ENCODE measurements at regions not wholly inside any gene's neighbourhood (a gene's known extent, or its start where the extent isn't known, plus 50 kb on each side); places are given as distances from the start of the nearest gene placed in this dataset.

DNA sequence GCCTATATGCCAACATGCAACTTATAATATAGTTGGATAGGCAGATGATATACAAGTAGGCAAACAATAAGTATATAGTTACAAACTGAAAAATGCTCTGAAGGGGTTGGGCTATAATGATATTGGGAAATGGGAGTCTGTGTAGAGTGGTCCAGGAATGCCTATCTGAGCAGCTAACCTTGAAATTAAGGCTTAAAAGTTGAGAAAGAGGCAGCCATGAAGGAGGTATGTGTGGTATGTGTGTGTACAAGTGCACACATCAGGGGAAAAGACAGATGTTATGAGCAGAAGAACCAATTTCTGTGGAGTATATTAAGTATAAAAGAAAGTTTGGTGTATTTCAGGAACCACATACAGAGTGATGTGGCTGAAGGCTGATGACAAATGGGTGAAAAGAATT is 154.9 kb upstream of the PAPPA start:
- H3K4me1 ChIP-seq (ENCODE audit: control insufficient read depth, low read depth, low read length) = no peaks in the 10 kb centered on the region
- H3K23ac ChIP-seq (ENCODE audit: low read length) = no peak overlapping the region
- no peak overlapping the region for H2BK15ac ChIP-seq (replicated peaks; ENCODE audit: low read depth)
- no peaks in the 10 kb centered on the region for H3K79me2 ChIP-seq (ENCODE audit: control insufficient read depth, insufficient read depth, low read length)
- no peak overlapping the region for H2AK5ac ChIP-seq (ENCODE audit: low read length)
- no peak overlapping the region for H3K18ac ChIP-seq (ENCODE audit: low read length)
- no peaks in the 10 kb centered on the region for H3K27me3 ChIP-seq (ENCODE audit: insufficient read depth, low read length, poor library complexity)
- H3K4ac ChIP-seq (ENCODE audit: low read depth, low read length) = no peak overlapping the region
- no peak overlapping the region for H3K9ac ChIP-seq (ENCODE audit: low read length)
- H3K4me2 ChIP-seq (ENCODE audit: low read length) = no peak overlapping the region
- no peak overlapping the region for H2BK5ac ChIP-seq (ENCODE audit: low read length)
- no peak overlapping the region for H2BK120ac ChIP-seq (ENCODE audit: low read depth, low read length)
- H4K8ac ChIP-seq (ENCODE audit: low read depth, low read length) = no peak overlapping the region
- no peaks in the 10 kb centered on the region for H3K36me3 ChIP-seq (ENCODE audit: control insufficient read depth, insufficient read depth, low read length)
- H4K5ac ChIP-seq (ENCODE audit: low read length) = no peak overlapping the region
- no peak overlapping the region for H3K4me3 ChIP-seq (ENCODE audit: low read length)
- H3K79me1 ChIP-seq (ENCODE audit: low read length) = no peaks in the 10 kb centered on the region
- H3K56ac ChIP-seq (ENCODE audit: low read length) = no peak overlapping the region
- DNase-seq = no peak
- no peak overlapping the region for H3K27ac ChIP-seq (ENCODE audit: low read depth, low read length)

DNA sequence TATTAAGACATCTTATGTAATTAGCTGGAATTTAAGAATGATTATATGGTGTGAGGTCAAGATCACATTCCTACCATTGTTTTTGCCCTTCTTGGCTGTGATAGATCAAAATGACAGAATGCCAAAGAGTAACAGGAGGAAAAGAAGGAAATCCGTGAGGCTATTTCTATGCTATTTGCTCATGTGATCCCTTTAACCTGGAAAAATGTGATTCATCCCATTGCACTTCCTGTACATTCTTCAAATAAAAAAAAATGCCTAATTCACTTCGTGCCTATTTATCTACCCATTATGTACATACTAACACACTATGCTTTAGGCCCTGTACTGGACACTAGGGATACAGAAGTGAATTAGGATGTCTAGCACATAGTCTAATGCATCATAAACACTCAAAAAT is 154.1 kb upstream of the PAPPA start:
- no peak overlapping the region for H3K23ac ChIP-seq (ENCODE audit: low read length)
- WGBS (ENCODE audit: extremely low coverage, insufficient coverage, low lambda C conversion rate) = no CpG with 5 or more reads among the region's 2 CpGs

DNA sequence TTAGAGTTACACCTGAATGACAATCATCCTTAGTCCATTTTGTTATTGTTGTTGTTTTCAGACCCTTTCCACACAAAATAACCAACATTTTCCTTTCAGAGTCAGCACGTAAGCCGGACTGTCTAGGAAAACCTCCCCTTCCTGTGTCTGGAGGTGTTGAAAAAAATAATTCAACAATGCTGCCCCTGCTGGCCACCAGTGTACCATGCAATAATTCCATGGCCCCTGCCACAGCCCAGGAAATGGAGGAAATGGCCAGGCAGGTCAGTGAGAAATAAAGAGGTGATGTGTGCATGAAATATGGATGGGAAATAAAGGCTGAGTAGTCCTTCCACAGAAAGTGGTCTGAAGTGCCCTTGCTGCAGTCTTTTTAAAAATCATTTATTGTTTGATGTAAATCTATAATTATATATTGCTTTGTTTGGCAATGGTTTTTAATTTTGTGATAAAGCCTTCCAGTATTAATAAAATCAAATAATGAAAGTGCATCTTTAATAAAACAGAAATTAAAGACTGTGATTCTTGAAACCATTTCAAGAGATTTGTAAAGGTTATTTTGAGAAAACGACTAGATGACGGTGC is 152.8 kb upstream of the PAPPA start:
- H3K79me2 ChIP-seq (ENCODE audit: control insufficient read depth, insufficient read depth, low read length) = no peaks in the 10 kb centered on the region
- H3K36me3 ChIP-seq (ENCODE audit: control insufficient read depth, insufficient read depth, low read length) = no peaks in the 10 kb centered on the region
- H3K4ac ChIP-seq (ENCODE audit: low read depth, low read length) = no peak overlapping the region
- H2BK5ac ChIP-seq (ENCODE audit: low read length) = no peak overlapping the region
- no peak overlapping the region for H4K8ac ChIP-seq (ENCODE audit: low read depth, low read length)
- no peak overlapping the region for H3K56ac ChIP-seq (ENCODE audit: low read length)
- no peaks in the 10 kb centered on the region for H3K79me1 ChIP-seq (ENCODE audit: low read length)
- H2BK15ac ChIP-seq (replicated peaks; ENCODE audit: low read depth) = no peak overlapping the region
- H3K4me3 ChIP-seq (ENCODE audit: low read length) = no peak overlapping the region
- H3K9ac ChIP-seq (ENCODE audit: low read length) = no peak overlapping the region
- H3K4me1 ChIP-seq (ENCODE audit: control insufficient read depth, low read depth, low read length) = no peaks in the 10 kb centered on the region
- H2BK120ac ChIP-seq (ENCODE audit: low read depth, low read length) = no peak overlapping the region
- H2AK5ac ChIP-seq (ENCODE audit: low read length) = no peak overlapping the region
- no peaks in the 10 kb centered on the region for H3K27me3 ChIP-seq (ENCODE audit: insufficient read depth, low read length, poor library complexity)
- H3K18ac ChIP-seq (ENCODE audit: low read length) = no peak overlapping the region
- no peak overlapping the region for H3K23ac ChIP-seq (ENCODE audit: low read length)
- no peak overlapping the region for H3K27ac ChIP-seq (ENCODE audit: low read depth, low read length)
- no peak overlapping the region for H3K4me2 ChIP-seq (ENCODE audit: low read length)
- H4K5ac ChIP-seq (ENCODE audit: low read length) = no peak overlapping the region
- DNase-seq = peak; percentile 45
- WGBS (ENCODE audit: extremely low coverage, insufficient coverage, low lambda C conversion rate) = no CpG with 5 or more reads among the region's 4 CpGs

More for the DNA sequence above, 154.1 kb upstream of the PAPPA start:
- H4K5ac ChIP-seq (ENCODE audit: low read length) = no peak overlapping the region
- no peak overlapping the region for H4K8ac ChIP-seq (ENCODE audit: low read depth, low read length)
- no peak overlapping the region for H2BK15ac ChIP-seq (replicated peaks; ENCODE audit: low read depth)
- no peak overlapping the region for H3K9ac ChIP-seq (ENCODE audit: low read length)
- no peaks in the 10 kb centered on the region for H3K79me2 ChIP-seq (ENCODE audit: control insufficient read depth, insufficient read depth, low read length)
- H2BK5ac ChIP-seq (ENCODE audit: low read length) = no peak overlapping the region
- H3K18ac ChIP-seq (ENCODE audit: low read length) = no peak overlapping the region
- H3K79me1 ChIP-seq (ENCODE audit: low read length) = no peaks in the 10 kb centered on the region
- no peak overlapping the region for H3K27ac ChIP-seq (ENCODE audit: low read depth, low read length)
- no peak overlapping the region for H3K4me2 ChIP-seq (ENCODE audit: low read length)
- H3K4me3 ChIP-seq (ENCODE audit: low read length) = no peak overlapping the region
- DNase-seq = no peak
- no peak overlapping the region for H2AK5ac ChIP-seq (ENCODE audit: low read length)
- H3K56ac ChIP-seq (ENCODE audit: low read length) = no peak overlapping the region
- no peak overlapping the region for H2BK120ac ChIP-seq (ENCODE audit: low read depth, low read length)
- H3K4ac ChIP-seq (ENCODE audit: low read depth, low read length) = no peak overlapping the region
- H3K4me1 ChIP-seq (ENCODE audit: control insufficient read depth, low read depth, low read length) = no peaks in the 10 kb centered on the region
- H3K27me3 ChIP-seq (ENCODE audit: insufficient read depth, low read length, poor library complexity) = no peaks in the 10 kb centered on the region
- H3K36me3 ChIP-seq (ENCODE audit: control insufficient read depth, insufficient read depth, low read length) = no peaks in the 10 kb centered on the region

DNA sequence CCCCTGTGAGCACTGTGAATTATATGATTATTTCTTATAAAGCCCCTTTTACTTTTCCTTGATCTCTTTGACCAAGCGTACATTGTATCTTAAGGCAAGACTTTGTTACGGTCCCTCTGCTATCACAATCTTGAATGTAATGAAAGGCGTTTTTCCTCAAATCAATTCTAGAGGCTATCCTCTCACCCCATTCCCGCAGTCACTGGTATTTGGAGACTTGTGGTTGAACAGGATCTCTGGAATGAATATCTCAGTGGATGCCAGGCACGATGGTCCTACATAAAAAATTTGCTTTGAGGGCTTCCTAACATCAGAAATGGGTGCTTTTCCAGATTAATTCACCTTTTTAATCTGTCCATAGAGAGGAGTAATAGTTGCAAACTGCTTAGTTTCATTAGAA is 151.4 kb upstream of the PAPPA start:
- DNase-seq = no peak
- H3K79me1 ChIP-seq (ENCODE audit: low read length) = no peaks in the 10 kb centered on the region
- H2AK5ac ChIP-seq (ENCODE audit: low read length) = no peak overlapping the region
- H4K5ac ChIP-seq (ENCODE audit: low read length) = no peak overlapping the region
- H3K56ac ChIP-seq (ENCODE audit: low read length) = no peak overlapping the region
- no peak overlapping the region for H4K8ac ChIP-seq (ENCODE audit: low read depth, low read length)
- H3K4ac ChIP-seq (ENCODE audit: low read depth, low read length) = no peak overlapping the region
- H3K9ac ChIP-seq (ENCODE audit: low read length) = no peak overlapping the region
- no peak overlapping the region for H3K27ac ChIP-seq (ENCODE audit: low read depth, low read length)
- no peak overlapping the region for H3K23ac ChIP-seq (ENCODE audit: low read length)
- WGBS (ENCODE audit: extremely low coverage, insufficient coverage, low lambda C conversion rate) = no CpG with 5 or more reads among the region's 5 CpGs
- H2BK15ac ChIP-seq (replicated peaks; ENCODE audit: low read depth) = no peak overlapping the region
- no peak overlapping the region for H3K4me2 ChIP-seq (ENCODE audit: low read length)
- no peak overlapping the region for H2BK5ac ChIP-seq (ENCODE audit: low read length)
- H3K27me3 ChIP-seq (ENCODE audit: insufficient read depth, low read length, poor library complexity) = no peaks in the 10 kb centered on the region
- H3K4me1 ChIP-seq (ENCODE audit: control insufficient read depth, low read depth, low read length) = no peaks in the 10 kb centered on the region
- H3K18ac ChIP-seq (ENCODE audit: low read length) = no peak overlapping the region
- no peak overlapping the region for H2BK120ac ChIP-seq (ENCODE audit: low read depth, low read length)
- H3K36me3 ChIP-seq (ENCODE audit: control insufficient read depth, insufficient read depth, low read length) = no peaks in the 10 kb centered on the region
- no peaks in the 10 kb centered on the region for H3K79me2 ChIP-seq (ENCODE audit: control insufficient read depth, insufficient read depth, low read length)
- no peak overlapping the region for H3K4me3 ChIP-seq (ENCODE audit: low read length)

DNA sequence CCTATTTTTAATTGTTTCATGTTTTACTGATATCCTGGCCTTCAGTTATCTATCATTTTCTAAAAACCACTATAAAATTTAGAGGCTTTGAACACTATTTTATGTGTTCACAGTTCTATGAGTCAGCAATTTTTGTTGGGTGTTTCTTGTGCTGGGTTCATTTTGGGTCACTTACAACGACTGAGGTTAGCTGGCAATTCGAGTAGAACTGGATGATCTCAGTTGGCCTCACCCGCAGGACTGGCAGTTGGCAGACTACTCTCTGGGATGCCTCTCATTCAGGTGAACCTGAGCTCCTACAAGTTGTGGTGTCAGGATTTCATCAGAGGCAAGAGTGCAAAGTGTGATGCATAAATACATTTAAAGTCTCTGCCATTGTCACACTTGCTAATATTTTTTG is 151.0 kb upstream of the PAPPA start:
- no peak for DNase-seq
- H3K27ac ChIP-seq (ENCODE audit: low read depth, low read length) = no peak overlapping the region
- no peak overlapping the region for H2BK5ac ChIP-seq (ENCODE audit: low read length)
- H2BK15ac ChIP-seq (replicated peaks; ENCODE audit: low read depth) = no peak overlapping the region
- no peak overlapping the region for H3K18ac ChIP-seq (ENCODE audit: low read length)
- no peaks in the 10 kb centered on the region for H3K79me1 ChIP-seq (ENCODE audit: low read length)
- no peaks in the 10 kb centered on the region for H3K4me1 ChIP-seq (ENCODE audit: control insufficient read depth, low read depth, low read length)
- H3K4me2 ChIP-seq (ENCODE audit: low read length) = no peak overlapping the region
- no peak overlapping the region for H3K4me3 ChIP-seq (ENCODE audit: low read length)
- H3K79me2 ChIP-seq (ENCODE audit: control insufficient read depth, insufficient read depth, low read length) = no peaks in the 10 kb centered on the region
- H3K23ac ChIP-seq (ENCODE audit: low read length) = no peak overlapping the region
- H3K4ac ChIP-seq (ENCODE audit: low read depth, low read length) = no peak overlapping the region
- no peak overlapping the region for H3K9ac ChIP-seq (ENCODE audit: low read length)
- H2BK120ac ChIP-seq (ENCODE audit: low read depth, low read length) = no peak overlapping the region
- H3K27me3 ChIP-seq (ENCODE audit: insufficient read depth, low read length, poor library complexity) = no peaks in the 10 kb centered on the region
- no peak overlapping the region for H3K56ac ChIP-seq (ENCODE audit: low read length)
- WGBS (ENCODE audit: extremely low coverage, insufficient coverage, low lambda C conversion rate) = no CpG with 5 or more reads among the region's 3 CpGs
- no peak overlapping the region for H2AK5ac ChIP-seq (ENCODE audit: low read length)
- H3K36me3 ChIP-seq (ENCODE audit: control insufficient read depth, insufficient read depth, low read length) = no peaks in the 10 kb centered on the region
- H4K8ac ChIP-seq (ENCODE audit: low read depth, low read length) = no peak overlapping the region
- H4K5ac ChIP-seq (ENCODE audit: low read length) = no peak overlapping the region

DNA sequence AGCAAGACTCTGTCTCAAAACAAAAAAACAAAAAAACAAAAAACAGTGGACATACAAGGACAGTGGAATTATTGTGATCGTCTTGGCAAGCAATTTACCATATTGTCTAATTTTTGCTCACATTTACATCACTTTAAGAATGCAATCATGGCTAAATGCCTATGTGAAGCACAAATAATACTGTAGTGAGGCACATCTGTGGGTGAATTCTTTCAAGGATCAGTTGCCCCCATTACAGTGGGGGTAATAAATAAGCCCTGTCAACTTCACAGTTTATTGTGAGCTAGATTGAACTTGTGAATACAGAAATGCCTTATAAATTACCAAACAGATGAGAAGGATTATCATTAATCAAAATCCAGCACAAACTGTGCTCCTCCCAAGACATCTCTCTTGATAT is 150.2 kb upstream of the PAPPA start:
- WGBS (ENCODE audit: extremely low coverage, insufficient coverage, low lambda C conversion rate) = no CpG with 5 or more reads among the region's 1 CpG
- no peak overlapping the region for H3K9ac ChIP-seq (ENCODE audit: low read length)

More for the DNA sequence above, 150.2 kb upstream of the PAPPA start:
- Histone ChIP-seq H2AK5ac (ENCODE audit: low read length) (no peak overlapping the region), H3K18ac (ENCODE audit: low read length) (no peak overlapping the region), H2BK15ac (replicated peaks; ENCODE audit: low read depth) (no peak overlapping the region), H3K36me3 (ENCODE audit: control insufficient read depth, insufficient read depth, low read length) (no peaks in the 10 kb centered on the region), H3K79me2 (ENCODE audit: control insufficient read depth, insufficient read depth, low read length) (no peaks in the 10 kb centered on the region), H4K8ac (ENCODE audit: low read depth, low read length) (no peak overlapping the region), H3K23ac (ENCODE audit: low read length) (no peak overlapping the region), H3K4me3 (ENCODE audit: low read length) (no peak overlapping the region), H3K4me1 (ENCODE audit: control insufficient read depth, low read depth, low read length) (no peaks in the 10 kb centered on the region), H3K79me1 (ENCODE audit: low read length) (no peaks in the 10 kb centered on the region), H3K4me2 (ENCODE audit: low read length) (no peak overlapping the region), H2BK5ac (ENCODE audit: low read length) (no peak overlapping the region), H3K27me3 (ENCODE audit: insufficient read depth, low read length, poor library complexity) (no peaks in the 10 kb centered on the region), H3K27ac (ENCODE audit: low read depth, low read length) (no peak overlapping the region), H3K56ac (ENCODE audit: low read length) (no peak overlapping the region), H3K4ac (ENCODE audit: low read depth, low read length) (no peak overlapping the region), H2BK120ac (ENCODE audit: low read depth, low read length) (no peak overlapping the region), H4K5ac (ENCODE audit: low read length) (no peak overlapping the region)
- DNase-seq = no peak
